HG03378 (cell line): ENCODE measurements at regions not wholly inside any gene's neighbourhood (a gene's known extent, or its start where the extent isn't known, plus 50 kb on each side); places are given as distances from the start of the nearest gene placed in this dataset.

Experiments
- ATAC-seq: cut with Tn5 transposase; IDR thresholded peaks from one replicate; pipeline ENCODE4 v1.9.1; 2021; ENCODE audit warnings: mild to moderate bottlenecking, moderate library complexity; ENCODE audit not compliant: unreplicated experiment

- ATAC-seq: no peak
Observed at GRCh38 chr11:116643521-116643920, 129.3 kb downstream of the BUD13 start.

GRCh38 chr11:116642902-116643301 lies 129.9 kb downstream of the BUD13 start:
- no peak for ATAC-seq

GRCh38 chr11:116642481-116642880 lies 130.3 kb downstream of the BUD13 start:
- ATAC-seq: no peak

- ATAC-seq: no peak
Observed at GRCh38 chr11:116641561-116642045, 131.2 kb downstream of the BUD13 start.

- no peak for ATAC-seq
Observed at GRCh38 chr11:116640641-116641402, 132.0 kb downstream of the BUD13 start.

- ATAC-seq: no peak
Observed at GRCh38 chr11:116638463-116638862, 134.3 kb downstream of the BUD13 start.

- ATAC-seq: no peak
Observed at GRCh38 chr11:116637766-116638165, 135.0 kb downstream of the BUD13 start.

- ATAC-seq: no peak
Observed at GRCh38 chr11:116636341-116636929, 136.4 kb downstream of the BUD13 start.

GRCh38 chr11:116631201-116631600 lies 141.6 kb downstream of the BUD13 start:
- no peak for ATAC-seq

- ATAC-seq: no peak
Observed at GRCh38 chr11:116618461-116618860, 154.3 kb downstream of the BUD13 start.

GRCh38 chr11:116615211-116615865 lies 157.4 kb downstream of the BUD13 start:
- no peak for ATAC-seq

- ATAC-seq: no peak
Observed at GRCh38 chr11:116614306-116615210, 158.2 kb downstream of the BUD13 start.

- ATAC-seq: no peak
Observed at GRCh38 chr11:116613206-116613875, 159.4 kb downstream of the BUD13 start.

GRCh38 chr11:116611998-116612620 lies 160.7 kb downstream of the BUD13 start:
- ATAC-seq: no peak

GRCh38 chr11:116610190-116610589 lies 162.6 kb downstream of the BUD13 start:
- ATAC-seq: no peak

- no peak for ATAC-seq
Observed at GRCh38 chr11:116607027-116607426, 165.8 kb downstream of the BUD13 start.

GRCh38 chr11:116605543-116606459 lies 167.0 kb downstream of the BUD13 start:
- ATAC-seq: no peak

GRCh38 chr11:116603728-116604323 lies 169.0 kb downstream of the BUD13 start:
- no peak for ATAC-seq

GRCh38 chr11:116602637-116602942 lies 170.2 kb downstream of the BUD13 start:
- no peak for ATAC-seq
